AG09309 (cell line): ENCODE measurements at regions not wholly inside any gene's neighbourhood (a gene's known extent, or its start where the extent isn't known, plus 50 kb on each side); places are given as distances from the start of the nearest gene placed in this dataset.

Experiments
- DNase-seq: peaks from one replicate; pipeline ENCODE4 v3.0.0-alpha.2; 2010; ENCODE audit warnings: low read depth
- H3K4me3 ChIP-seq: 2 replicates; pipeline ENCODE4 v1.5.1; 2011; ENCODE audit warnings: mild to moderate bottlenecking, low read depth, low read length, moderate library complexity; ENCODE audit not compliant: control insufficient read depth
- TF ChIP-seq, protein P1 (sequence below): IDR thresholded peaks from 2 replicates; pipeline ENCODE4 v1.5.1; 2011; ENCODE audit warnings: mild to moderate bottlenecking, low read depth, low read length, inconsistent platforms; ENCODE audit not compliant: insufficient read depth, control insufficient read depth; ENCODE audit errors: missing control alignments

- H3K4me3 ChIP-seq, result no peak overlapping the region
- no peak for DNase-seq
- TF ChIP-seq, protein P1, sequence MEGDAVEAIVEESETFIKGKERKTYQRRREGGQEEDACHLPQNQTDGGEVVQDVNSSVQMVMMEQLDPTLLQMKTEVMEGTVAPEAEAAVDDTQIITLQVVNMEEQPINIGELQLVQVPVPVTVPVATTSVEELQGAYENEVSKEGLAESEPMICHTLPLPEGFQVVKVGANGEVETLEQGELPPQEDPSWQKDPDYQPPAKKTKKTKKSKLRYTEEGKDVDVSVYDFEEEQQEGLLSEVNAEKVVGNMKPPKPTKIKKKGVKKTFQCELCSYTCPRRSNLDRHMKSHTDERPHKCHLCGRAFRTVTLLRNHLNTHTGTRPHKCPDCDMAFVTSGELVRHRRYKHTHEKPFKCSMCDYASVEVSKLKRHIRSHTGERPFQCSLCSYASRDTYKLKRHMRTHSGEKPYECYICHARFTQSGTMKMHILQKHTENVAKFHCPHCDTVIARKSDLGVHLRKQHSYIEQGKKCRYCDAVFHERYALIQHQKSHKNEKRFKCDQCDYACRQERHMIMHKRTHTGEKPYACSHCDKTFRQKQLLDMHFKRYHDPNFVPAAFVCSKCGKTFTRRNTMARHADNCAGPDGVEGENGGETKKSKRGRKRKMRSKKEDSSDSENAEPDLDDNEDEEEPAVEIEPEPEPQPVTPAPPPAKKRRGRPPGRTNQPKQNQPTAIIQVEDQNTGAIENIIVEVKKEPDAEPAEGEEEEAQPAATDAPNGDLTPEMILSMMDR, result no peak
Observed at GRCh38 chr3:70558956-70559355, 246.5 kb upstream of the MDFIC2 start.

- H3K4me3 ChIP-seq, result no peak overlapping the region
Observed at GRCh38 chr3:70557976-70558375, 245.5 kb upstream of the MDFIC2 start.

GRCh38 chr3:70556056-70556455 is 243.6 kb upstream of the MDFIC2 start:
- TF ChIP-seq, protein P1, result no peak
- H3K4me3 ChIP-seq, result no peak overlapping the region
- DNase-seq, result no peak

More at GRCh38 chr3:70557976-70558375, 245.5 kb upstream of the MDFIC2 start:
- DNase-seq, result no peak
- TF ChIP-seq, protein P1, result no peak

- H3K4me3 ChIP-seq, result no peak overlapping the region
- TF ChIP-seq, protein P1, result no peak
- no peak for DNase-seq
Observed at GRCh38 chr3:70554170-70554569, 241.7 kb upstream of the MDFIC2 start.

DNA sequence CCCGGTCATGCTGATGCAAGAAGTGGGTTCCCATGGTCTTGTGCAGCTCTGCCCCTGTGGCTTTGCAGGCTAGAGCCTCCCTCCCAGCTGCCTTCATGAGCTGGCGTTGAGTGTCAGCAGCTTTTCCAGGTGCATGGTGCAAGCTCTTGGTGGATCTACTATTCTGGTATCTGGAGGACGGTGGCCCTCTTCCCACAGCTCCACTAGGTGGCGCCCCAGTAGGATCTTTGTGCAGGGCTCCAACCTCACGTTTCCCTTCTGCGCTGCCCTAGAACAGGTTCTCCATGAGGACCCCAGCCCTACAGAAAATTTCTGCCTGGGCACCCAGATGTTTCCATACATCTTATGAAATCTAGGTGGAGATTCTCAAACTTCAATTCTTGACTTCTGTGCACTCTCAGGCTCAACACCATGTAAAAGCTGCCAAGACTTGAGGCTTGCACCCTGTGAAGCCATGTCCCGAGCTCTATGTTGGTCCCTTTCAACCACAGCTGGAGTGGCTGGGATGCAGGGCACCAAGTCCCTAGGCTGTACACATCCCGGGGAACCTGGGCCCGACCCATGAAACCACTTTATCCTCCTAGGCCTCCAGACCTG is 238.4 kb upstream of the MDFIC2 start:
- TF ChIP-seq, protein P1, result peak; percentile 85
- DNase-seq, result no peak
- no peak overlapping the region for H3K4me3 ChIP-seq

GRCh38 chr3:70546679-70547078 is 234.2 kb upstream of the MDFIC2 start:
- DNase-seq, result no peak
- TF ChIP-seq, protein P1, result no peak
- H3K4me3 ChIP-seq, result no peak overlapping the region

- no peak overlapping the region for H3K4me3 ChIP-seq
- TF ChIP-seq, protein P1, result no peak
- DNase-seq, result no peak
Observed at GRCh38 chr3:70543493-70543892, 231.1 kb upstream of the MDFIC2 start.
